Uterus (tissue), 2 donors: ENCODE measurements at regions not wholly inside any gene's neighbourhood (a gene's known extent, or its start where the extent isn't known, plus 50 kb on each side); places are given as distances from the start of the nearest gene placed in this dataset.

ENCODE experiments used
- CTCF ChIP-seq, 4 experiments: fragments of 200-600 bp in 2 of 4; fragments of 450-650 bp in 2 of 4; sonication (generic) in 2 of 4; IDR thresholded peaks; one replicate each; pipeline ENCODE4 v1.5.1; 2016 to 2019; ENCODE audit warnings: antibody characterized with exemption in 4 of 4, mild to moderate bottlenecking in 2 of 4, moderate library complexity in 1 of 4
- POLR2A ChIP-seq, 2 donors: fragments of 450-650 bp; IDR thresholded peaks; one replicate each; pipeline ENCODE4 v1.6.1; 2016; ENCODE audit warnings: antibody characterized with exemption in 2 of 2, mild to moderate bottlenecking in 1 of 2, moderate library complexity in 1 of 2

- TF ChIP-seq CTCF (IDR thresholded peaks at IDR 0.05) (no peak), POLR2A (IDR thresholded peaks at IDR 0.05) (no peak)
Measured at GRCh38 chr5:28226407-28226806, 1188.0 kb upstream of the CDH9 start.
